Astrocyte (in vitro differentiated cells and primary cell): ENCODE measurements at regions not wholly inside any gene's neighbourhood (a gene's known extent, or its start where the extent isn't known, plus 50 kb on each side); places are given as distances from the start of the nearest gene placed in this dataset.

ENCODE experiments used
- DNase-seq: peaks from one replicate; pipeline ENCODE4 v3.0.0-alpha.2; 2010; ENCODE audit warnings: low read depth
- FAIRE-seq: peaks from 2 replicates; lab custom pipeline; 2011; peaks lifted over from hg19 to GRCh38; lab: Jason Lieb, UNC
- H2AFZ ChIP-seq: 2 replicates; pipeline ENCODE4 v1.6.0; 2012; ENCODE audit warnings: low read depth, low read length, inconsistent platforms
- H3K27ac ChIP-seq: 2 replicates; pipeline ENCODE4 v1.5.1; 2011; ENCODE audit warnings: low read depth, low read length, inconsistent platforms
- H3K27me3 ChIP-seq: 2 replicates; pipeline ENCODE4 v1.6.0; 2011; ENCODE audit warnings: low read length, inconsistent platforms; ENCODE audit not compliant: insufficient read depth
- H3K36me3 ChIP-seq: 2 replicates; pipeline ENCODE4 v1.5.1; 2011; ENCODE audit warnings: low read length, inconsistent platforms; ENCODE audit not compliant: insufficient read depth
- H3K4me1 ChIP-seq: 2 replicates; pipeline ENCODE4 v1.5.1; 2011; ENCODE audit warnings: low read length, inconsistent platforms; ENCODE audit not compliant: insufficient read depth
- H3K4me2 ChIP-seq: 2 replicates; pipeline ENCODE4 v1.6.0; 2012; ENCODE audit warnings: low read length, inconsistent platforms
- H3K4me3 ChIP-seq: 2 replicates; pipeline ENCODE4 v1.5.1; 2011; ENCODE audit warnings: low read depth, mild to moderate bottlenecking, low read length, inconsistent platforms; ENCODE audit not compliant: insufficient read depth
- H3K79me2 ChIP-seq: 2 replicates; pipeline ENCODE4 v1.6.0; 2012; ENCODE audit warnings: mild to moderate bottlenecking, low read length, inconsistent platforms; ENCODE audit not compliant: insufficient read depth
- H3K9ac ChIP-seq: 2 replicates; pipeline ENCODE4 v1.6.0; 2012; ENCODE audit warnings: mild to moderate bottlenecking, low read length, inconsistent platforms
- H3K9me3 ChIP-seq: 2 replicates; pipeline ENCODE4 v1.5.1; 2012; ENCODE audit warnings: low read depth, mild to moderate bottlenecking, low read length, inconsistent platforms; ENCODE audit not compliant: insufficient read depth
- H4K20me1 ChIP-seq: 2 replicates; pipeline ENCODE4 v1.6.0; 2012; ENCODE audit warnings: low read length, inconsistent platforms; ENCODE audit not compliant: insufficient read depth
- H3K27ac Mint-ChIP-seq: one replicate; pipeline ENCODE4 v1.8.0; 2021; ENCODE audit warnings: mild to moderate bottlenecking, mixed read lengths; ENCODE audit not compliant: unreplicated experiment
- H3K27me3 Mint-ChIP-seq: one replicate; pipeline ENCODE4 v1.8.0; 2021; ENCODE audit warnings: low read depth, mixed read lengths; ENCODE audit not compliant: unreplicated experiment
- H3K36me3 Mint-ChIP-seq: one replicate; pipeline ENCODE4 v1.8.0; 2021; ENCODE audit warnings: low read depth, mixed read lengths; ENCODE audit not compliant: unreplicated experiment
- H3K4me1 Mint-ChIP-seq: one replicate; pipeline ENCODE4 v1.8.0; 2021; ENCODE audit warnings: low read depth, mixed read lengths; ENCODE audit not compliant: unreplicated experiment
- H3K4me3 Mint-ChIP-seq: one replicate; pipeline ENCODE4 v1.8.0; 2021; ENCODE audit warnings: mild to moderate bottlenecking, moderate library complexity, mixed read lengths; ENCODE audit not compliant: unreplicated experiment
- H3K9me3 Mint-ChIP-seq: one replicate; pipeline ENCODE4 v1.8.0; 2021; ENCODE audit warnings: mild to moderate bottlenecking, mixed read lengths; ENCODE audit not compliant: unreplicated experiment
- CTCF ChIP-seq: IDR thresholded peaks from 2 replicates; pipeline ENCODE4 v1.5.1; 2011; ENCODE audit warnings: low read depth, mild to moderate bottlenecking, inconsistent platforms, low read length, moderate library complexity; ENCODE audit not compliant: insufficient read depth
- EZH2 ChIP-seq: IDR thresholded peaks from 2 replicates; pipeline ENCODE4 v1.6.1; 2012; ENCODE audit warnings: mild to moderate bottlenecking, low read length, inconsistent platforms; ENCODE audit not compliant: insufficient read depth

- Histone ChIP-seq H4K20me1 (no peaks in the 10 kb centered on the region), H3K4me2 (no peak overlapping the region), H3K27ac (no peak overlapping the region), H3K4me1 (peaks cover 13% of the 10 kb centered on the region), H3K9me3 (no peaks in the 10 kb centered on the region), H2AFZ (no peak overlapping the region), H3K79me2 (no peaks in the 10 kb centered on the region), H3K9ac (no peak overlapping the region), H3K4me3 (no peak overlapping the region), H3K27me3 (no peaks in the 10 kb centered on the region), H3K36me3 (no peaks in the 10 kb centered on the region)
- Mint-ChIP-seq H3K36me3 (peaks cover 2% of the 10 kb centered on the region), H3K27me3 (peaks cover 2% of the 10 kb centered on the region), H3K27ac (peak overlapping the region; percentile 8), H3K4me3 (no peak overlapping the region), H3K4me1 (peaks cover 35% of the 10 kb centered on the region), H3K9me3 (no peaks in the 10 kb centered on the region)
- TF ChIP-seq CTCF (no peak), EZH2 (no peak)
- FAIRE-seq (no peak), DNase-seq (no peak)
These were observed 132.3 kb upstream of the RIOK3 start for GRCh38 chr18:23320709-23321236.

GRCh38 chr18:23321996-23322395 lies 131.1 kb upstream of the RIOK3 start:
- no peak overlapping the region for H3K27ac ChIP-seq
- TF ChIP-seq EZH2 = no peak
- no peak for TF ChIP-seq CTCF
- no peak for FAIRE-seq

GRCh38 chr18:23324056-23324811 lies 128.9 kb upstream of the RIOK3 start:
- no peaks in the 10 kb centered on the region for H3K4me1 ChIP-seq
- FAIRE-seq = no peak

More at GRCh38 chr18:23321996-23322395, 131.1 kb upstream of the RIOK3 start:
- Histone ChIP-seq H3K79me2 (no peaks in the 10 kb centered on the region), H3K4me1 (peaks cover 10% of the 10 kb centered on the region), H3K9me3 (no peaks in the 10 kb centered on the region), H3K9ac (no peak overlapping the region), H2AFZ (no peak overlapping the region), H3K4me2 (no peak overlapping the region), H3K4me3 (no peak overlapping the region), H3K27me3 (no peaks in the 10 kb centered on the region), H3K36me3 (no peaks in the 10 kb centered on the region), H4K20me1 (no peaks in the 10 kb centered on the region)
- Mint-ChIP-seq H3K4me3 (no peak overlapping the region), H3K4me1 (peaks cover 33% of the 10 kb centered on the region), H3K9me3 (peaks cover 4% of the 10 kb centered on the region), H3K27ac (no peak overlapping the region), H3K27me3 (peaks cover 6% of the 10 kb centered on the region), H3K36me3 (peaks cover 4% of the 10 kb centered on the region)
- peak; percentile 62 for DNase-seq

More at GRCh38 chr18:23324056-23324811, 128.9 kb upstream of the RIOK3 start:
- Mint-ChIP-seq H3K27me3 (peaks cover 6% of the 10 kb centered on the region), H3K36me3 (peaks cover 6% of the 10 kb centered on the region), H3K4me3 (no peak overlapping the region), H3K4me1 (peaks cover 18% of the 10 kb centered on the region), H3K27ac (no peak overlapping the region), H3K9me3 (peaks cover 4% of the 10 kb centered on the region)
- Histone ChIP-seq H3K9ac (no peak overlapping the region), H3K79me2 (no peaks in the 10 kb centered on the region), H3K27ac (no peak overlapping the region), H3K4me2 (no peak overlapping the region), H3K9me3 (no peaks in the 10 kb centered on the region), H3K36me3 (no peaks in the 10 kb centered on the region), H3K4me3 (no peak overlapping the region), H4K20me1 (no peaks in the 10 kb centered on the region), H3K27me3 (no peaks in the 10 kb centered on the region), H2AFZ (no peak overlapping the region)
- TF ChIP-seq CTCF = no peak
- no peak for TF ChIP-seq EZH2
- no peak for DNase-seq
